T-helper 1 cell treated with Interleukin-12 subunit alpha and Interleukin-12 subunit beta and Interleukin-4 antibody, amounts not matched to agents 30 ng/mL and 1 ng/mL, for 36 hours (primary cell): ENCODE measurements at regions not wholly inside any gene's neighbourhood (a gene's known extent, or its start where the extent isn't known, plus 50 kb on each side); places are given as distances from the start of the nearest gene placed in this dataset.
"Not testable (repeated sequence)": the region's sequence is repeated elsewhere in the genome, so short reads cannot be mapped to it uniquely, and the experiment has no call there.

Experiments used
- intact Hi-C: fragments of 100-400 bp; cut with micrococcal nuclease; formaldehyde crosslinking; loops from one replicate; pipeline ENCODE4 v1.15.1; 2024

GRCh38 chr18:55981712-55982475 is 393.9 kb upstream of the TCF4 start:
- intact Hi-C loops, result no loop called here

- intact Hi-C loops, result no loop called here
These were observed 386.5 kb upstream of the TCF4 start for GRCh38 chr18:55974521-55974920.

- intact Hi-C loops, result no loop called here
These were observed 380.6 kb upstream of the TCF4 start for GRCh38 chr18:55968550-55968949.

- intact Hi-C loops, result no loop called here
These were observed 379.0 kb upstream of the TCF4 start for GRCh38 chr18:55967019-55967418.

- intact Hi-C loops, result no loop called here
These were observed 376.2 kb upstream of the TCF4 start for GRCh38 chr18:55964171-55964570.

GRCh38 chr18:55953326-55953725 is 365.3 kb upstream of the TCF4 start:
- intact Hi-C loops, result no loop called here

- intact Hi-C loops, result not testable (repeated sequence)
These were observed 363.7 kb upstream of the TCF4 start for GRCh38 chr18:55951738-55952137.

- intact Hi-C loops, result no loop called here
These were observed 362.6 kb upstream of the TCF4 start for GRCh38 chr18:55950379-55951166.

GRCh38 chr18:55934821-55935220 is 346.8 kb upstream of the TCF4 start:
- intact Hi-C loops, result no loop called here

- intact Hi-C loops, result no loop called here
These were observed 344.7 kb upstream of the TCF4 start for GRCh38 chr18:55932675-55933074.

GRCh38 chr18:55927831-55928230 is 339.8 kb upstream of the TCF4 start:
- intact Hi-C loops, result no loop called here

- intact Hi-C loops, result no loop called here
These were observed 337.8 kb upstream of the TCF4 start for GRCh38 chr18:55925772-55926171.

- intact Hi-C loops, result no loop called here
These were observed 332.1 kb upstream of the TCF4 start for GRCh38 chr18:55920063-55920462.

GRCh38 chr18:55918444-55918843 is 330.5 kb upstream of the TCF4 start:
- intact Hi-C loops, result no loop called here

GRCh38 chr18:55912919-55913318 is 324.9 kb upstream of the TCF4 start:
- intact Hi-C loops, result no loop called here

GRCh38 chr18:55912071-55912470 is 324.1 kb upstream of the TCF4 start:
- intact Hi-C loops, result no loop called here

- intact Hi-C loops, result no loop called here
These were observed 322.3 kb upstream of the TCF4 start for GRCh38 chr18:55910296-55910695.

- intact Hi-C loops, result no loop called here
These were observed 320.9 kb upstream of the TCF4 start for GRCh38 chr18:55908901-55909366.

GRCh38 chr18:55907453-55908175 is 319.6 kb upstream of the TCF4 start:
- intact Hi-C loops, result no loop called here

- intact Hi-C loops, result no loop called here
These were observed 318.5 kb upstream of the TCF4 start for GRCh38 chr18:55906536-55906935.

GRCh38 chr18:55903911-55904310 is 315.9 kb upstream of the TCF4 start:
- intact Hi-C loops, result no loop called here

GRCh38 chr18:55900380-55900779 is 312.4 kb upstream of the TCF4 start:
- intact Hi-C loops, result no loop called here
